Activated CD4-positive, alpha-beta T cell treated with anti-CD3 and anti-CD28 coated beads for 4 hours (primary cell): ENCODE measurements at regions not wholly inside any gene's neighbourhood (a gene's known extent, or its start where the extent isn't known, plus 50 kb on each side); places are given as distances from the start of the nearest gene placed in this dataset.

ENCODE experiments used
- DNase-seq, 2 donors: peaks; one replicate each; pipeline ENCODE4 v3.0.0-alpha.2; 2020

DNA sequence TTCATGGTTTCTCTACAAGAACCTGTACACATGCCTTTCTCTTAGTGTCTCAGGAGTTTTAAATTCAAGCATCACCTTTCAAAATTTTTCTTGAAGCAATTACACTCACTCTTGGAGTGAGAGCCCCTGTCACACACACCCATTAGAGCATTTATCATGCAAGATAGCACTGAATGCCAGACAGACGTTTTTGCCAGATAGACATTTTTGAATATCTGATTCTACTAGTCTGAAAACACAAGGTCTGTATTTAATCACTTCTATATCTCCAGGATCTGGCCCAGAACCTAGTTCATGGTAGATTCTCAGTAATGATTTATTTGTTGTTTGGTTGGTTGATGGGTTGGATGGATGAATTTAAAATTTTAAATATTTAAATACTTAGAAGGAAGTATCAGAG is 60.9 kb upstream of the PDE1C start:
- no peak for DNase-seq

DNA sequence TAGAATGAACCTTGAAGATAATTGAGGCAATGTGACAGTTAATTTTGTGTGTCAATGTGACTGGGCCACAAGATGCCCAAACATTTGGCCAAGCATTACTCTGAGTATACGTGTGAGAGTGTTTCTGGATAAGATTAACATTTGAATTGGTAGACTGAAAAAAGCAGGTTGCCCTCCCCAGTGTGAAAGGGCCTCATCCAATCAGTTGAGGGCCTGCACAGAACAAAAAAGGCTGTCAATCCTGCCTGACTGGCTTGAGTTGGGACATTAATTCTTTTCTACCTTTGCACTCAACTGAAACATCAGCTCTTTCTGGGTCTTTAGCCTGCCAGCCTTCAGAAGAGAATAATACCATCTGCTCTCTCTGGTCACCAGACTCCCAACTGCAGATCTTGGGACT is 56.6 kb upstream of the PDE1C start:
- no peak for DNase-seq
